HCT116 (cell line): ENCODE measurements at regions not wholly inside any gene's neighbourhood (a gene's known extent, or its start where the extent isn't known, plus 50 kb on each side); places are given as distances from the start of the nearest gene placed in this dataset.

Experiments
- CEBPB ChIP-seq: IDR thresholded peaks from 2 replicates; pipeline ENCODE4 v1.6.1; 2012; ENCODE audit warnings: low read depth
- CTCF ChIP-seq, 3 experiments: fragments of 200-600 bp in 1 of 3; sonication (generic) in 1 of 3; IDR thresholded peaks in 2 of 3; conservative IDR thresholded peaks in 1 of 3; 2 replicates each; pipeline ENCODE4 v1.5.1; 2012 to 2017; ENCODE audit warnings: low read depth in 2 of 3, low read length in 2 of 3, antibody characterized with exemption in 1 of 3, borderline replicate concordance in 1 of 3, control low read depth in 1 of 3, mild to moderate bottlenecking in 1 of 3, mixed read lengths in 1 of 3, mixed run types in 1 of 3, moderate library complexity in 1 of 3; ENCODE audit not compliant: insufficient read depth in 1 of 3
- EZH2phosphoT487 ChIP-seq: fragments of 200-600 bp; IDR thresholded peaks from 2 replicates; pipeline ENCODE4 v1.6.1; 2018; ENCODE audit warnings: antibody characterized with exemption, borderline replicate concordance
- FOSL1 ChIP-seq: IDR thresholded peaks from 2 replicates; pipeline ENCODE4 v1.6.1; 2012; ENCODE audit warnings: low read depth
- REST ChIP-seq: IDR thresholded peaks from 2 replicates; pipeline ENCODE4 v1.6.1; 2012; ENCODE audit warnings: low read depth
- SRF ChIP-seq: IDR thresholded peaks from 2 replicates; pipeline ENCODE4 v1.6.1; 2012; ENCODE audit warnings: low read depth
- YY1 ChIP-seq: IDR thresholded peaks from 2 replicates; pipeline ENCODE4 v1.6.1; 2011; ENCODE audit warnings: low read length, low read depth, moderate library complexity, mild to moderate bottlenecking; ENCODE audit not compliant: insufficient replicate concordance; ENCODE audit errors: extremely low read depth
- ZFX ChIP-seq: fragments of 450-650 bp; IDR thresholded peaks from 2 replicates; pipeline ENCODE4 v1.6.1; 2017

GRCh38 chr7:63042730-63043511 is 955.7 kb upstream of the ZNF722 start:
- TF ChIP-seq REST (no peak), CTCF (IDR thresholded peaks at IDR 0.05 in 2 of 3, conservative IDR thresholded peaks at IDR 0.05 in 1 of 3; ENCODE audit: borderline replicate concordance in 1 of 3, insufficient read depth in 1 of 3, low read depth in 2 of 3, low read length in 2 of 3) (no peak), CEBPB (no peak), YY1 (no peak), ZFX (no peak), SRF (no peak), EZH2phosphoT487 (no peak), FOSL1 (no peak)
